ENCODE measurements at regions not wholly inside any gene's neighbourhood (a gene's known extent, or its start where the extent isn't known, plus 50 kb on each side); places are given as distances from the start of the nearest gene placed in this dataset.

DNA sequence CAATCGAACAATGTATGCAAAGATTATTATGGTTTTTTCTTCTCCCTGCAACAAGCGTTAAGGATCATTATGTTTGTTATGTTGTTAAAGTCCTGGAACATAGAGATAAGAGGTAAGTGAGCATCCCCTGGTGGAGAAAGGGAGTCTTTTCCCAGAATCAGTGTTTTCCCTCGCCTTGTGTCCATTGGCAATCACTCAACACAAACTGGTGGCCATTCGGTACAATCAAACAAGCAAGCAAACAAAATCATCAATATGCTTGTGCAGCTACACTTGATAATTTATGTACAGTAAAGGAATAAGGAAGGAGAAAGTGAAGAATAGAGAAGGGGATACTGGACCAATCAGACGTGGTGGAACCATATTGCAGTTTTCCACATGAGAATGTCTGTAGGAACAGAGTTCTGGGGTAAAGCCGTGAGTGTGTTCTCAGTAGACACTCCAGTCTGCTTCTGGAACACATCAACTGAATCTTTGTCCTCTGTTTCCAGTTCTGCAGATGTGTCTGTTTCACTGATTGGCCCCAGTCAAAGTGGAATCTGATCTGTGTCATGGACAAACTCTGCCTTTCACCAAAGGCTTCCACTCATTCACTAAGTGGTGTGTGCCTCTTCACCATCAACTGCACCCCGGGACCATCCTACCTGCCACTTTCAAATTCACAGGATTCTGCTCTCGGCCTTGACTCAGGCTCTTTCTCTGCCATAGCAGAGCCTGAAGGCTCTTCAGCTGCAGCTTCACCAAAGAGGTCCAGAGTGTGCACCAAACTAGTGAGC, 169.5 kb downstream of the AHSP start:
- H3K27me3 Mint-ChIP-seq: no peaks in the 10 kb centered on the region
- no peak overlapping the region for H3K27ac Mint-ChIP-seq
- peaks cover 22% of the 10 kb centered on the region for H3K4me1 Mint-ChIP-seq

DNA sequence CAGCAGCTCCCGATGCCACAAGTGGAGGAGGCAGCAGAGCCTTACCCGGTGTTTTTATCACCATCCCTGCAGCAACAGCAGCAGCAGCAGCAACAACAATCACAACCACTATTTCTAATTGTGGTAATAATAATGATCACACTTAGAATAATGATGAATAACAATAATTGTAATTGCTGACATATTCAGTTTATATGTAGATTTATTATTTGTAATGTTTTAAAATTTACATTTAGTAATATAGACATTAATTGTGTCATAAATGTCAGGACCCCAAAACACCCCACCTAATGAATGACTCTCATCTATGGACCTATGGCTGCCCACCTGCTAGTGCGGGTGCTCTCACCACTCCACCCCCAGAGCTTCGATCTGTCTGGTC, 170.0 kb downstream of the AHSP start:
- Mint-ChIP-seq H3K27ac (no peak overlapping the region), H3K4me3 (no peak overlapping the region), H3K27me3 (no peaks in the 10 kb centered on the region), H3K36me3 (peaks cover 18% of the 10 kb centered on the region), H3K4me1 (peaks cover 28% of the 10 kb centered on the region), H3K9me3 (peaks cover 3% of the 10 kb centered on the region)
- DNase-seq: no peak

More for the DNA sequence above, 169.5 kb downstream of the AHSP start:
- Mint-ChIP-seq H3K9me3 (peaks cover 3% of the 10 kb centered on the region), H3K4me3 (no peak overlapping the region), H3K36me3 (peaks cover 12% of the 10 kb centered on the region)
- DNase-seq: no peak

DNA sequence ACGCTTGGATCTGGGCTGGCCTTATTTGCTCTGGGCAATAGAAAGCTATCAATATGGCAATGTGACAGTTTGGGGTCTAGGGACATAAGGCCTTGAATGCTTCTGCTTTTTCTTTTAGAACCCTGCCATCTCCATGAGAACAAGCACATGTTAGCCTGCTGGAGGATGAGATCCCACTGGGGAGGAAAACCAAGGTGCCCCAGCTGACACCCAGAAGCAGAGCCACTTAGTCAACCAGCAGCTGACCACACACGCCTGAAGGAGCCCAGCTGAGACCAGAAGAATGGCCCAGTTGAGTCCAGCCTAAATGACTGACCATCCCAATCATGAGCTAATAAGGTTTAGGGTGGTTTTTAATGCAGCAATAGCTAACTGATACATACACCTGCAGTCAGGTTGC, 171.2 kb downstream of the AHSP start:
- Mint-ChIP-seq H3K4me3 (no peak overlapping the region), H3K36me3 (peaks cover 26% of the 10 kb centered on the region), H3K4me1 (peaks cover 31% of the 10 kb centered on the region), H3K9me3 (peaks cover 3% of the 10 kb centered on the region), H3K27me3 (no peaks in the 10 kb centered on the region), H3K27ac (no peak overlapping the region)
- DNase-seq: no peak

DNA sequence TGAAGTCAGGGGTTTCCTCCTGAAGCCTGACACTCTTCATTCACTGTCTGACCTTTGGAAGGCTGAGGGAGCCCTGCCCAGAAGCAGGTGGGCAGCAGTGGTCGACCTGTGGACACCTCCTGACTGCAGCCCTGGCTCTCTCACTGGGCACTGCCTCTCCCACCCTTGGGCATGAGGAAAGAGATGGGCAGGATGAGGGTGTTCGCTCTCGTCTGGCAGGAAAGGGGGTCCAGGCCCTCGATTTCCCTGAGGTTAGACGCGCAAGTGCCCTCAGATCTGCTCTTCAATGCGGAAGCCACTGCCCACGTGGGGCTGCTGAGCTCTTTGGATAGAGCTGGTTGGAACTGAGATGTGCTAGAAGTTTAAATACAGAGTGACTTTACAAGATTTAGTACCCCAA, 171.9 kb downstream of the AHSP start:
- Mint-ChIP-seq H3K9me3 (peaks cover 3% of the 10 kb centered on the region), H3K27ac (no peak overlapping the region), H3K4me1 (peaks cover 31% of the 10 kb centered on the region), H3K4me3 (no peak overlapping the region), H3K36me3 (peaks cover 31% of the 10 kb centered on the region), H3K27me3 (no peaks in the 10 kb centered on the region)
- DNase-seq: no peak

DNA sequence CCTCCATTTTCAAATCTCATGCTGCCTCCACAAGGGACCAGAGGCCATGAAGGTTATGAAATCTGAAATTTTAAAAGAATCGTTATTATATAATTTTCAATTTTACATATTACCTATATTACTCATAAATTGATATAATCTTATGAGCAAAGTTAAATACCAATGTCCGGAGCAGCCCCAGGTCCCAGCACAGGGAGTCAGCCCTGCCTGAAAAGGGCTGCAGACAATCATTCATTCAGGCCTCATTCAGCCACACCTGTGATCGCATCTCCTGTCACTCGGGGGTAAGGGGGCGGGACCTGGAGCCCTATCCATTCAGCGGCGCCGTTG, 172.5 kb downstream of the AHSP start:
- Mint-ChIP-seq H3K9me3 (peaks cover 3% of the 10 kb centered on the region), H3K27me3 (no peaks in the 10 kb centered on the region), H3K4me1 (peaks cover 31% of the 10 kb centered on the region), H3K36me3 (peaks cover 33% of the 10 kb centered on the region), H3K27ac (peak overlapping the region; percentile 98), H3K4me3 (peak overlapping the region; percentile 90)
- no peak for DNase-seq

- Mint-ChIP-seq H3K36me3 (peaks cover 38% of the 10 kb centered on the region), H3K27me3 (no peaks in the 10 kb centered on the region), H3K4me3 (peak overlapping the region; percentile 90), H3K9me3 (peaks cover 3% of the 10 kb centered on the region), H3K4me1 (peaks cover 31% of the 10 kb centered on the region), H3K27ac (peak overlapping the region; percentile 98)
- DNase-seq: peak; percentile 90
Observed at GRCh38 chr16:31700530-31701388, 172.8 kb upstream of the ZNF267 start.

DNA sequence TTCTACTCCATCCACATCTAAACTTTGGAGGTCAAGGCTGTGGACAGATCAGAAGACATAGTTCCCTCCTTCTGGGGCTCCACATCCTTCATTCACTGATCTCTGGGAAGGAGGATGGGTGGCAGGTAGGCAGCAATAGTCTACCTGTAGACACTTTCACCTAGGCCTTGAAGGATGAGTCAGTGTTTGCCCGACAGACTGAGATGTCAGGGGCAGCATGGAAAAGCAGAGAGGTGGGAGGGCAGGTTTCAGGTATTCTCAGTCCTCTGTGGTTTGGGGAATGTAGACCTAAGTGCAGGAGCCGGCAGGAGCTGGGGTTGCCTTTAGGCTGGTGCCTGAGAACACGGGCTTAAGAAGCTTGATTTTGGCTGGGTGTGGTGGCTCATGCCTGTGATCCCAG, 171.9 kb upstream of the ZNF267 start:
- H3K27me3 Mint-ChIP-seq: no peaks in the 10 kb centered on the region
- H3K27ac Mint-ChIP-seq: peak overlapping the region; percentile 98
- no peak for DNase-seq
- peaks cover 3% of the 10 kb centered on the region for H3K9me3 Mint-ChIP-seq
- H3K36me3 Mint-ChIP-seq: peaks cover 44% of the 10 kb centered on the region
- H3K4me1 Mint-ChIP-seq: peaks cover 31% of the 10 kb centered on the region
- H3K4me3 Mint-ChIP-seq: peak overlapping the region; percentile 90

DNA sequence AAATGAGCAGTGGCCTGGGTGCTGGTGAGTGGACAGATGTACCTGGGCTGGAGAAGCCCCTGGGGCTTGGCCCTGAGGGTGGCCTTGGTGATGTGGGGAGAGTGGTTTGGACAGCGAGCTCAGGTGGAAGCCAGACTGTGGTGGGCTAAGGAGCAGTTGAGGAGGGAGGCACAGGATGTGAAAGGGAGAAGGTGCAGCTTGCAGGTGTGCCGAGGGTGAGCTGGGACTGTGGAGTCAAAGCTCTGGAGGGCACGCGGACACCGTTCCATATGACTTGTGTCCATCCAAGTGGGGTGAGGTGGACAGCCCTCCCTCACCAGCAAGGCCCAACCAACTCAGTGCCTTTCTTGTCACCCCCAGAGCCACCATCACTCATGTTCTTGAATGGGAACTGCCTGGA, 170.8 kb upstream of the ZNF267 start:
- no peak for DNase-seq
- no peaks in the 10 kb centered on the region for H3K27me3 Mint-ChIP-seq
- H3K36me3 Mint-ChIP-seq: peaks cover 52% of the 10 kb centered on the region
- H3K4me1 Mint-ChIP-seq: peaks cover 31% of the 10 kb centered on the region
- H3K4me3 Mint-ChIP-seq: peak overlapping the region; percentile 90
- H3K9me3 Mint-ChIP-seq: no peaks in the 10 kb centered on the region
- H3K27ac Mint-ChIP-seq: peak overlapping the region; percentile 98

GRCh38 chr16:31703526-31704128, 170.0 kb upstream of the ZNF267 start:
- Mint-ChIP-seq H3K9me3 (no peaks in the 10 kb centered on the region), H3K4me3 (no peak overlapping the region), H3K27ac (no peak overlapping the region), H3K36me3 (peaks cover 58% of the 10 kb centered on the region), H3K27me3 (no peaks in the 10 kb centered on the region), H3K4me1 (peaks cover 37% of the 10 kb centered on the region)
- no peak for DNase-seq

- no peak overlapping the region for H3K4me3 Mint-ChIP-seq
- H3K27ac Mint-ChIP-seq: no peak overlapping the region
- peaks cover 37% of the 10 kb centered on the region for H3K4me1 Mint-ChIP-seq
- H3K36me3 Mint-ChIP-seq: peaks cover 62% of the 10 kb centered on the region
- no peak for DNase-seq
- H3K27me3 Mint-ChIP-seq: no peaks in the 10 kb centered on the region
- no peaks in the 10 kb centered on the region for H3K9me3 Mint-ChIP-seq
Observed at GRCh38 chr16:31704138-31704537, 169.5 kb upstream of the ZNF267 start.

- H3K27ac Mint-ChIP-seq: no peak overlapping the region
- H3K9me3 Mint-ChIP-seq: no peaks in the 10 kb centered on the region
- H3K4me3 Mint-ChIP-seq: no peak overlapping the region
- H3K27me3 Mint-ChIP-seq: no peaks in the 10 kb centered on the region
- DNase-seq: no peak
- peaks cover 70% of the 10 kb centered on the region for H3K36me3 Mint-ChIP-seq
- H3K4me1 Mint-ChIP-seq: peaks cover 31% of the 10 kb centered on the region
Observed at GRCh38 chr16:31705371-31705770, 168.2 kb upstream of the ZNF267 start.

DNA sequence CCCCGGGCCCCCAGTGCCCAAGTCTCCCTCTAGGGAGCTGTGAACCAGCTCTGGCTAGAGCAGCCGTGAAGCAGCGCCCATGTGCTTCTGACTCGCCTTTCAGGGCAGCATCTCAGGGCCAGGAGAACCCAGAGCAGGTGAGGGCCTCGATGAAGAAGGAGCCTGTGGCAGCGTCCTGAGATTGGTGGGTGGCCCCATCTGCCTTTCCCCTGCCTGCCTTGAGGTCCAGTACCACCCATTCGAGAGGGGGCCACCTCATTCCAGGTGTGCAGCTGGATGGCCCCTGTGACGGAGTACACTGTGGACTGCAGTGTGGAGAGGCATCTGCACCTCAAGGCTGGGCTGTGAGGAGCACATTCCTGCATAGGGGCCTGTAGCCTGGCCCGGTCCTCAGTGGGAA, 167.3 kb upstream of the ZNF267 start:
- DNase-seq: no peak
- Mint-ChIP-seq H3K36me3 (peaks cover 66% of the 10 kb centered on the region), H3K9me3 (no peaks in the 10 kb centered on the region), H3K27me3 (no peaks in the 10 kb centered on the region), H3K27ac (no peak overlapping the region), H3K4me1 (peaks cover 31% of the 10 kb centered on the region), H3K4me3 (no peak overlapping the region)

DNA sequence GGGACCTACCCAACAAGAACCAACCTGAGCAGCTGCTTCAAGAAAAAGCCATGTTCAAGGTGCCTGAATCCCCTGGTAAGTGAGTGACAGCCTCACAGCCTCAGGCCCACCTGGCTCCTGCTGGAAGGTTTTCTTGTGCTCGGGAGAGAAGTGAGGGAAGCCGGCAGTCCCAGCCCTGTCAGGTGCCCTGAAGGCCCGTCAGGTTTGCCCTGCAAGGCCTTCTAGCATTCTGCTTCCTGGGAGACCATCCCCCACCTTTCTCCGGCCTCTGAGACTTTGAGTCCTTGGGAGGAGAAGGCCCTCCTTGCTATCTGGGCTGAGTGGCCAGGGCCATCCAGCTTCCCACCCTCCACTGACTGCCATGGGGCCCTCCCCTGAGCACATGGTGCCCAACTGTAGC, 166.7 kb upstream of the ZNF267 start:
- Mint-ChIP-seq H3K9me3 (peaks cover 1% of the 10 kb centered on the region), H3K27me3 (no peaks in the 10 kb centered on the region), H3K4me1 (peaks cover 26% of the 10 kb centered on the region), H3K27ac (peak overlapping the region; percentile 20), H3K4me3 (no peak overlapping the region), H3K36me3 (peaks cover 60% of the 10 kb centered on the region)
- DNase-seq: no peak

DNA sequence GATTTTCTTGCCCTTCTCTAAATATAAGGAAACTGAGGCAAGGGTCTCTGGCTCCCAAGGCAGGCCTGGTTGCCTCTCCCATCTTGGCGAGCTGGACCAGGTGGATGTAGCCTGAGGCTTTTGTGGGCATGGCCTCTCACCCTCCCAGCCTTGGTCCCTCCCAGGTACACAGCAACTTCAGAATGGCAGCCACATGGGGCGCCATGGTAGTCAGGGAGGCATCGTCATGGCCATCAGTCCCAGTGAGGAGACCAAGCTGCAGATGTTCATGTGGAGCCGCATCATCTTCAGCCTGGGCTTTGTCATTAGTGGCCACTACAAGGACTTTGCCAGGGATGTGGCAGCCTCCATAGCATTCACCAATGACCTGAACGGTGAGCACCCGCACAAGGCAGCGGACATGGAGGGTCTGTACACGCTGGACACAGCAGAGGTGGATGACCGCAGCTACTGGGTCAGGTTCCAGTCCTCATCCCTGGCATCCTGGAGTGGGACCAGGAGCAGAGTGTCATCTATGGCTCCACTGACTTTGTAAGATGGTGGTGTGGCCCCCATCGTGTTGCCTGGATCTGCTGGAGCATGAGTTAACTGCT, 165.8 kb upstream of the ZNF267 start:
- H3K27ac Mint-ChIP-seq: peak overlapping the region; percentile 73
- H3K4me3 Mint-ChIP-seq: no peak overlapping the region
- H3K9me3 Mint-ChIP-seq: peaks cover 4% of the 10 kb centered on the region
- peaks cover 24% of the 10 kb centered on the region for H3K4me1 Mint-ChIP-seq
- H3K27me3 Mint-ChIP-seq: no peaks in the 10 kb centered on the region
- DNase-seq: no peak
- peaks cover 55% of the 10 kb centered on the region for H3K36me3 Mint-ChIP-seq

DNA sequence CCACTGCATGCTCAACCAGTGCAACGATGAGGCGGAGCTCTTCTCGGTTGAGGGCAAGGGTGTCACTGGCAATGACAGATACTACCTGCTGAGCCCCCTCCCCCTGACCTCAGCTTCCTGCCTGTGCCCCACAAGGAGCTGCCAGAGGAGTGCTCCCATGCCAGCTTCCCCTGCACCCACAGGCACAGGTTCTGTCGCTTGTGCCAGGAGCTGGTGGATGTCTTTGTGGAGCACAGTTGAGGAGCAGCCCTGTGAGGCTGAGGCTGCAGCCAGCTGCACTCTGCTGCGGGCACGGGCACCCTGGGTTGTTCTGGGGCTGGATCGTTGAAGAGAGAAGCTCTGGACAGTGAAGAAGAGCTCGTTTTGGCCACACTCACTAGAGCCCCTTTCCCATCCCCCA, 165.3 kb upstream of the ZNF267 start:
- H3K36me3 Mint-ChIP-seq: peaks cover 53% of the 10 kb centered on the region
- H3K4me3 Mint-ChIP-seq: no peak overlapping the region
- peaks cover 4% of the 10 kb centered on the region for H3K9me3 Mint-ChIP-seq
- peaks cover 3% of the 10 kb centered on the region for H3K27me3 Mint-ChIP-seq
- H3K4me1 Mint-ChIP-seq: peaks cover 23% of the 10 kb centered on the region
- peak overlapping the region; percentile 73 for H3K27ac Mint-ChIP-seq
- DNase-seq: no peak

Measured in activated naive CD8-positive, alpha-beta T cell treated with anti-CD3 and anti-CD28 coated beads for 36 hours (primary cell).